HCT116 (cell line): ENCODE measurements at regions not wholly inside any gene's neighbourhood (a gene's known extent, or its start where the extent isn't known, plus 50 kb on each side); places are given as distances from the start of the nearest gene placed in this dataset.

ENCODE experiments used
- ATAC-seq: fragments of 200-7000 bp; cut with Tn5 transposase; 2 replicates; pipeline ENCODE4 v1.9.1; 2020; ENCODE audit warnings: mild to moderate bottlenecking, moderate library complexity
- BruUV-seq: library from RNA; stranded (reverse); fragments of 400-500 nt; replicated peaks from 2 replicates; lab custom pipeline; 2021; lab: Mats Ljungman, UMichigan
- CTCF ChIA-PET: fragments of 300-600 bp; sonication (Branson Sonifier 250); formaldehyde crosslinking; loops from one replicate; lab custom pipeline; 2021; ENCODE audit warnings: antibody characterized with exemption; lab: Charles Lee
- POLR2A ChIA-PET: fragments of 300-600, 350-600 bp; sonication (Branson Sonifier 250); formaldehyde crosslinking; loops from one replicate; lab custom pipeline; 2021; ENCODE audit warnings: antibody characterized with exemption; lab: Charles Lee
- RAD21 ChIA-PET, 2 experiments: fragments of 300-600 bp; sonication (Branson Sonifier 250); formaldehyde crosslinking; loops; one replicate each; lab custom pipeline; 2023; ENCODE audit warnings: low total read pairs in 2 of 2; ENCODE audit not compliant: uncharacterized antibody in 2 of 2, unreplicated experiment in 2 of 2, low non-redundant PET in 1 of 2; lab: Charles Lee
- DNase-seq: peaks from one replicate; pipeline ENCODE4 v3.0.0-alpha.2; 2010; ENCODE audit warnings: low read depth, low spot score
- H2AFZ ChIP-seq: fragments of 200-600 bp; shearing (Covaris generic), sonication (generic); 2 replicates; pipeline ENCODE4 v1.6.1; 2017; ENCODE audit warnings: low read depth, mixed run types, mixed read lengths, antibody characterized with exemption, low read length; ENCODE audit not compliant: poor library complexity, severe bottlenecking
- H3K27ac ChIP-seq: 2 replicates; pipeline ENCODE4 v1.5.1; 2012; ENCODE audit warnings: low read depth, low read length
- H3K27me3 ChIP-seq: fragments of 200-600 bp; sonication (generic); 2 replicates; pipeline ENCODE4 v1.6.1; 2016; ENCODE audit warnings: mixed run types, low read length, mixed read lengths; ENCODE audit not compliant: insufficient read depth
- H3K36me3 ChIP-seq, 2 experiments: fragments of 200-500 bp in 1 of 2; fragments of 200-600 bp in 1 of 2; sonication (Bioruptor generic) in 1 of 2; sonication (generic) in 1 of 2; 2 replicates each; pipeline versions ENCODE4 v1.5.1 to v1.6.1; 2014 to 2016; ENCODE audit warnings: low read length in 2 of 2, inconsistent platforms in 1 of 2, mixed read lengths in 1 of 2, mixed run types in 1 of 2; ENCODE audit not compliant: insufficient read depth in 2 of 2, control insufficient read depth in 1 of 2
- H3K4me1 ChIP-seq, 2 experiments: fragments of 200-600 bp in 1 of 2; sonication (generic) in 1 of 2; 2 replicates each; pipeline versions ENCODE4 v1.5.1 to v1.6.1; 2012 to 2017; ENCODE audit warnings: low read length in 2 of 2, inconsistent platforms in 1 of 2, mild to moderate bottlenecking in 1 of 2, mixed read lengths in 1 of 2, mixed run types in 1 of 2, moderate library complexity in 1 of 2; ENCODE audit not compliant: insufficient read depth in 2 of 2, control insufficient read depth in 1 of 2
- H3K4me2 ChIP-seq: fragments of 200-600 bp; sonication (generic); 2 replicates; pipeline ENCODE4 v1.6.1; 2017; ENCODE audit warnings: mixed run types, low read length, mixed read lengths
- H3K4me3 ChIP-seq, 2 experiments: fragments of 200-600 bp in 1 of 2; sonication (generic) in 1 of 2; replicated peaks in 1 of 2; 2 replicates each; pipeline ENCODE4 v1.5.1; 2011 to 2016; ENCODE audit warnings: low read length in 2 of 2, control low read depth in 1 of 2, low read depth in 1 of 2, mild to moderate bottlenecking in 1 of 2, mixed read lengths in 1 of 2, mixed run types in 1 of 2
- H3K79me2 ChIP-seq: fragments of 200-600 bp; sonication (generic); 2 replicates; pipeline ENCODE4 v1.6.1; 2017; ENCODE audit warnings: mild to moderate bottlenecking, mixed run types, low read length, moderate library complexity, mixed read lengths; ENCODE audit not compliant: insufficient read depth
- H3K9ac ChIP-seq: fragments of 200-600 bp; sonication (generic); 2 replicates; pipeline ENCODE4 v1.6.1; 2016; ENCODE audit warnings: low read length, mixed read lengths
- H3K9me2 ChIP-seq: fragments of 200-600 bp; sonication (generic), shearing (Covaris generic); 2 replicates; pipeline ENCODE4 v1.6.1; 2017; ENCODE audit warnings: mixed run types, mild to moderate bottlenecking, moderate library complexity; ENCODE audit not compliant: insufficient read depth
- H3K9me3 ChIP-seq, 2 experiments: fragments of 200-500 bp in 1 of 2; fragments of 200-600 bp in 1 of 2; sonication (Bioruptor generic) in 1 of 2; sonication (generic) in 1 of 2; 2 replicates each; pipeline ENCODE4 v1.6.1; 2014 to 2017; ENCODE audit warnings: low read length in 2 of 2, mixed read lengths in 2 of 2, inconsistent platforms in 1 of 2, low read depth in 1 of 2, mild to moderate bottlenecking in 1 of 2, mixed run types in 1 of 2, moderate library complexity in 1 of 2; ENCODE audit not compliant: control insufficient read depth in 1 of 2, insufficient read depth in 1 of 2
- H4K20me1 ChIP-seq: fragments of 200-600 bp; sonication (generic), shearing (Covaris generic); 2 replicates; pipeline ENCODE4 v1.6.1; 2017; ENCODE audit warnings: mixed run types, mild to moderate bottlenecking, moderate library complexity; ENCODE audit not compliant: insufficient read depth
- CBX3 ChIP-seq: IDR thresholded peaks from 2 replicates; pipeline ENCODE4 v1.6.1; 2012; ENCODE audit warnings: low read depth
- CEBPB ChIP-seq: IDR thresholded peaks from 2 replicates; pipeline ENCODE4 v1.6.1; 2012; ENCODE audit warnings: low read depth
- CTCF ChIP-seq, 3 experiments: fragments of 200-600 bp in 1 of 3; sonication (generic) in 1 of 3; IDR thresholded peaks in 2 of 3; conservative IDR thresholded peaks in 1 of 3; 2 replicates each; pipeline ENCODE4 v1.5.1; 2012 to 2017; ENCODE audit warnings: low read depth in 2 of 3, low read length in 2 of 3, antibody characterized with exemption in 1 of 3, borderline replicate concordance in 1 of 3, control low read depth in 1 of 3, mild to moderate bottlenecking in 1 of 3, mixed read lengths in 1 of 3, mixed run types in 1 of 3, moderate library complexity in 1 of 3; ENCODE audit not compliant: insufficient read depth in 1 of 3
- ELF1 ChIP-seq: IDR thresholded peaks from 2 replicates; pipeline ENCODE4 v1.6.1; 2012; ENCODE audit warnings: low read depth, borderline replicate concordance
- EZH2phosphoT487 ChIP-seq: fragments of 200-600 bp; IDR thresholded peaks from 2 replicates; pipeline ENCODE4 v1.6.1; 2018; ENCODE audit warnings: antibody characterized with exemption, borderline replicate concordance
- JUND ChIP-seq: IDR thresholded peaks from 2 replicates; pipeline ENCODE4 v1.6.1; 2012
- MAX ChIP-seq: IDR thresholded peaks from 2 replicates; pipeline ENCODE4 v1.6.1; 2012
- POLR2A ChIP-seq: IDR thresholded peaks from 2 replicates; pipeline ENCODE4 v1.7.0; 2011; ENCODE audit warnings: borderline replicate concordance; ENCODE audit not compliant: insufficient read depth, insufficient read length; ENCODE audit errors: extremely low read depth
- POLR2AphosphoS5 ChIP-seq: IDR thresholded peaks from 2 replicates; pipeline ENCODE4 v1.6.1; 2011; ENCODE audit warnings: mild to moderate bottlenecking, low read depth, low read length, moderate library complexity
- RAD21 ChIP-seq: IDR thresholded peaks from 2 replicates; pipeline ENCODE4 v1.6.1; 2012; ENCODE audit warnings: low read depth, mild to moderate bottlenecking
- SIN3A ChIP-seq: IDR thresholded peaks from 2 replicates; pipeline ENCODE4 v1.6.1; 2012; ENCODE audit warnings: low read depth
- SP1 ChIP-seq: IDR thresholded peaks from 2 replicates; pipeline ENCODE4 v1.6.1; 2012; ENCODE audit warnings: low read depth
- SRF ChIP-seq: IDR thresholded peaks from 2 replicates; pipeline ENCODE4 v1.6.1; 2012; ENCODE audit warnings: low read depth
- TCF7L2 ChIP-seq: IDR thresholded peaks from 2 replicates; pipeline ENCODE4 v1.7.0; 2011; ENCODE audit warnings: borderline replicate concordance, inconsistent platforms; ENCODE audit not compliant: insufficient read depth, insufficient read length; ENCODE audit errors: extremely low read depth
- ZFX ChIP-seq: fragments of 450-650 bp; IDR thresholded peaks from 2 replicates; pipeline ENCODE4 v1.6.1; 2017
- ZNF274 ChIP-seq: fragments of 200-500 bp; sonication (Bioruptor generic); IDR thresholded peaks from 2 replicates; pipeline ENCODE4 v1.6.1; 2014; ENCODE audit warnings: mild to moderate bottlenecking, low read depth, low read length, inconsistent platforms
- intact Hi-C: fragments of 100-400 bp; cut with micrococcal nuclease; formaldehyde crosslinking; loops from 2 replicates; pipeline ENCODE4 v1.10.0; 2022
- TF ChIP-seq, protein P1 (sequence below): IDR thresholded peaks from 2 replicates; pipeline ENCODE4 v1.6.1; 2011; ENCODE audit warnings: mild to moderate bottlenecking, low read length, moderate library complexity; ENCODE audit not compliant: insufficient replicate concordance; ENCODE audit errors: extremely low read depth

- Histone ChIP-seq H3K4me1 (no peaks in the 10 kb centered on the region), H3K27me3 (no peaks in the 10 kb centered on the region), H4K20me1 (no peaks in the 10 kb centered on the region), H3K9ac (no peak overlapping the region), H3K4me3 (no peak overlapping the region), H3K4me2 (no peak overlapping the region), H3K27ac (no peak overlapping the region), H3K79me2 (no peaks in the 10 kb centered on the region), H3K9me3 (no peaks in the 10 kb centered on the region), H3K36me3 (no peaks in the 10 kb centered on the region), H3K9me2 (no peaks in the 10 kb centered on the region), H2AFZ (no peak overlapping the region)
- RAD21 ChIA-PET, result no interaction called here
- DNase-seq, result no peak
- BruUV-seq, result no TSS peak
- TF ChIP-seq POLR2AphosphoS5, result no peak
- no peak for TF ChIP-seq POLR2A
- TF ChIP-seq ZNF274, result no peak
- no peak for TF ChIP-seq ELF1
- no peak for TF ChIP-seq CBX3
- ATAC-seq, result no peak
- POLR2A ChIA-PET, result no interaction called here
- intact Hi-C loops, result no loop called here
- CTCF ChIA-PET, result interaction anchor here (1.4 kb wide), 1 partner anchor 26 kb away, joined by 3 read pairs; no protein-coding TSS in a partner anchor
Observed at GRCh38 chr12:27866373-27867101, 86.5 kb upstream of the MANSC4 start.

DNA sequence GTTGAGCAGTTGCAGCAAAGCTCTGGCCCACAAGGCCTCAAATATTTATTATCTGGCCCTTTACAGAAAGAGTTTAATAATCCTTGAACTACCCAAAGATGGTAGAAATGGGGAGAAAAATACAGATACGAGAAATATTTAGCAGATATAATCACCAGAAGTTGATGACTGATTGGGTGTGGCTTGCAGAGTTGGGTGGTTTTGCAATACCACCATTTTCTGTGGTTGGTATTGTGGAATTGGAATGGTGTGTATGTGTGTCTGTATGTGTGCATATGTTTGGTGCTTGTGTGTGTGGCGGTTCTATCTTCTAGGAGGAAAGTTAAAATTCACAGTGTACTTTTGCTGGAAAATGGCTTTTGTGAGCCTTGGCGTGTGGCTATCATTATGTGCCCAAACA is 85.4 kb upstream of the MANSC4 start:
- ChIA-PET POLR2A (no interaction called here), RAD21 (no interaction called here), CTCF (no interaction called here)
- H3K36me3 ChIP-seq, result no peaks in the 10 kb centered on the region
- no peaks in the 10 kb centered on the region for H3K4me1 ChIP-seq
- H3K9ac ChIP-seq, result no peak overlapping the region
- ATAC-seq (no peak), DNase-seq (no peak)
- H4K20me1 ChIP-seq, result no peaks in the 10 kb centered on the region
- no peak overlapping the region for H2AFZ ChIP-seq
- H3K79me2 ChIP-seq, result no peaks in the 10 kb centered on the region
- intact Hi-C loops, result no loop called here
- TF ChIP-seq POLR2AphosphoS5 (no peak), SRF (no peak), SIN3A (no peak), MAX (no peak), CTCF (IDR thresholded peaks at IDR 0.05 in 2 of 3, conservative IDR thresholded peaks at IDR 0.05 in 1 of 3; ENCODE audit: borderline replicate concordance in 1 of 3, insufficient read depth in 1 of 3, low read depth in 2 of 3, low read length in 2 of 3) (no peak), CEBPB (no peak), RAD21 (no peak), SP1 (no peak), EZH2phosphoT487 (no peak), JUND (no peak), ZFX (no peak), CBX3 (no peak), TCF7L2 (no peak)
- TF ChIP-seq, protein P1, sequence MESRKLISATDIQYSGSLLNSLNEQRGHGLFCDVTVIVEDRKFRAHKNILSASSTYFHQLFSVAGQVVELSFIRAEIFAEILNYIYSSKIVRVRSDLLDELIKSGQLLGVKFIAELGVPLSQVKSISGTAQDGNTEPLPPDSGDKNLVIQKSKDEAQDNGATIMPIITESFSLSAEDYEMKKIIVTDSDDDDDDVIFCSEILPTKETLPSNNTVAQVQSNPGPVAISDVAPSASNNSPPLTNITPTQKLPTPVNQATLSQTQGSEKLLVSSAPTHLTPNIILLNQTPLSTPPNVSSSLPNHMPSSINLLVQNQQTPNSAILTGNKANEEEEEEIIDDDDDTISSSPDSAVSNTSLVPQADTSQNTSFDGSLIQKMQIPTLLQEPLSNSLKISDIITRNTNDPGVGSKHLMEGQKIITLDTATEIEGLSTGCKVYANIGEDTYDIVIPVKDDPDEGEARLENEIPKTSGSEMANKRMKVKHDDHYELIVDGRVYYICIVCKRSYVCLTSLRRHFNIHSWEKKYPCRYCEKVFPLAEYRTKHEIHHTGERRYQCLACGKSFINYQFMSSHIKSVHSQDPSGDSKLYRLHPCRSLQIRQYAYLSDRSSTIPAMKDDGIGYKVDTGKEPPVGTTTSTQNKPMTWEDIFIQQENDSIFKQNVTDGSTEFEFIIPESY, result no peak
- no peaks in the 10 kb centered on the region for H3K27me3 ChIP-seq
- H3K9me3 ChIP-seq, result no peaks in the 10 kb centered on the region
- no TSS peak for BruUV-seq
- no peak overlapping the region for H3K4me2 ChIP-seq
- H3K27ac ChIP-seq, result no peak overlapping the region
- no peaks in the 10 kb centered on the region for H3K9me2 ChIP-seq
- no peak overlapping the region for H3K4me3 ChIP-seq
